ENCODE measurements at regions not wholly inside any gene's neighbourhood (a gene's known extent, or its start where the extent isn't known, plus 50 kb on each side); places are given as distances from the start of the nearest gene placed in this dataset.
A peak's percentile ranks its signal among the peaks of the same experiment; 100 is the strongest.

GRCh38 chrX:769796-770195 lies 139.2 kb downstream of the SHOX start:
- Histone ChIP-seq H2BK12ac (ENCODE audit: low read depth, low read length) (peak overlapping the region; percentile 50; the same call in 1 of the 2 replicates), H3K27me3 (replicated peaks in 1 of 4; ENCODE audit: control insufficient read depth in 3 of 4, extremely low read depth in 1 of 4, insufficient read depth in 3 of 4, low read length in 3 of 4) (no peaks in the 10 kb centered on the region), H2AFZ (ENCODE audit: low read length) (no peak overlapping the region), H3K4me2 (ENCODE audit: insufficient read depth in 1 of 2, low read depth in 2 of 2, low read length in 2 of 2) (peak overlapping the region; percentile 26 to 28; a peak in 3 of 4 replicates), H2AK5ac (ENCODE audit: low read depth, low read length) (no peak overlapping the region), H3K27ac (ENCODE audit: low read depth, low read length) (no peak overlapping the region), H3K14ac (ENCODE audit: insufficient read length) (no peak overlapping the region), H4K91ac (replicated peaks; ENCODE audit: insufficient read length, low read length) (no peak overlapping the region), H3K4me3 (ENCODE audit: extremely low read depth in 1 of 4, insufficient read depth in 2 of 4, low read depth in 3 of 4, low read length in 4 of 4) (no peak overlapping the region), H3K36me3 (ENCODE audit: control insufficient read depth in 2 of 4, insufficient read depth in 4 of 4, low read length in 3 of 4) (no peaks in the 10 kb centered on the region), H4K8ac (ENCODE audit: extremely low read depth, insufficient read depth, low read length) (no peak overlapping the region), H2BK15ac (ENCODE audit: low read length) (no peak overlapping the region), H3K23me2 (ENCODE audit: low read depth, low read length) (peaks cover 8% of the 10 kb centered on the region; the same call in 1 of the 2 replicates), H3K79me1 (ENCODE audit: low read depth, low read length) (no peaks in the 10 kb centered on the region), H3K4me1 (replicated peaks in 1 of 4; ENCODE audit: control insufficient read depth in 3 of 4, insufficient read depth in 4 of 4, low read length in 3 of 4) (peaks cover 3 to 10% (median 4%) of the 10 kb centered on the region in 4 experiments; a peak in 5 of 7 replicates), H4K5ac (ENCODE audit: insufficient read length, low read depth, low read length) (no peak overlapping the region), H3K23ac (ENCODE audit: insufficient read length) (no peak overlapping the region), H3K4ac (replicated peaks; ENCODE audit: insufficient read length, low read depth, low read length) (no peak overlapping the region), H2BK20ac (ENCODE audit: low read length) (no peak overlapping the region), H2BK5ac (ENCODE audit: low read depth, low read length) (no peak overlapping the region), H3K56ac (replicated peaks; ENCODE audit: insufficient read length, low read depth, low read length) (no peak overlapping the region), H4K20me1 (replicated peaks in 1 of 2; ENCODE audit: control insufficient read depth in 1 of 2, insufficient read depth in 2 of 2, low read length in 2 of 2) (peaks cover 0 to 2% of the 10 kb centered on the region in 2 experiments), H3K9me3 (ENCODE audit: insufficient read depth in 2 of 2, low read depth in 1 of 2, low read length in 1 of 2) (no peaks in the 10 kb centered on the region), H3K9ac (replicated peaks in 1 of 4; ENCODE audit: extremely low read depth in 1 of 4, low read depth in 3 of 4, low read length in 3 of 4) (no peak overlapping the region), H2BK120ac (replicated peaks; ENCODE audit: low read depth, low read length) (no peak overlapping the region), H3K18ac (ENCODE audit: extremely low read depth, low read length) (no peak overlapping the region), H3K79me2 (ENCODE audit: control insufficient read depth in 1 of 2, insufficient read depth in 2 of 2, low read length in 2 of 2) (no peaks in the 10 kb centered on the region)
- no peak for DNase-seq (ENCODE audit: low read depth in 1 of 2, low spot score in 2 of 2)
- CTCF ChIA-PET (ENCODE audit: partially characterized antibody) = no interaction called here
- WGBS, 2 experiments (ENCODE audit: extremely low coverage in 1 of 2, insufficient coverage in 1 of 2, insufficient read length in 1 of 2, insufficient replicate concordance in 2 of 2, low coverage in 1 of 2, low lambda C conversion rate in 2 of 2, missing lambda C conversion rate in 1 of 2) = 59% methylated on average over 3 of the region's 3 CpGs; no CpG with 5 or more reads in 1 of the 2 experiments
- TF ChIP-seq ASH2L (IDR thresholded peaks at IDR 0.05; ENCODE audit: low read length) = peak; percentile 44
- TF ChIP-seq TAF1 (IDR thresholded peaks at IDR 0.05; ENCODE audit: low read depth, low read length) = peak; percentile 39; the same call in 1 of the 2 replicates
- TF ChIP-seq YY1 (IDR thresholded peaks at IDR 0.05; ENCODE audit: low read depth, low read length) = 0 out of 2 replicates have a peak, but pooled peaks have one; percentile 54
- peak; percentile 21; the same call in 1 of the 2 replicates for TF ChIP-seq TBP (IDR thresholded peaks at IDR 0.05; ENCODE audit: low read depth, low read length)
- TF ChIP-seq TEAD4 (IDR thresholded peaks at IDR 0.05; ENCODE audit: low read depth, low read length) = 0 out of 2 replicates have a peak, but pooled peaks have one; percentile 3
- no peak for TF ChIP-seq BACH1 (IDR thresholded peaks at IDR 0.05; ENCODE audit: low read length)
- TF ChIP-seq TCF12 (IDR thresholded peaks at IDR 0.05; ENCODE audit: low read depth, low read length) = 0 out of 2 replicates have a peak, but pooled peaks have one; percentile 58
- TF ChIP-seq RAD21 (IDR thresholded peaks at IDR 0.05 in 1 of 2, conservative IDR thresholded peaks at IDR 0.05 in 1 of 2; ENCODE audit: low read depth in 2 of 2, low read length in 2 of 2) = peak in 1 of 2 experiments; percentile 6; a peak in 1 of 4 replicates
- 0 out of 4 replicates have a peak, but pooled peaks of 1 of the 2 experiments have one; percentile 49 for TF ChIP-seq SIN3A (conservative IDR thresholded peaks at IDR 0.05 in 1 of 2, IDR thresholded peaks at IDR 0.05 in 1 of 2; ENCODE audit: low read depth in 1 of 2, low read length in 2 of 2)
- TF ChIP-seq MAX (IDR thresholded peaks at IDR 0.05) = peak; percentile 67
- TF ChIP-seq CBX5 (IDR thresholded peaks at IDR 0.05; ENCODE audit: low read depth, low read length) = no peak
- FAIRE-seq = peak; percentile 87
- POLR2A ChIA-PET (ENCODE audit: partially characterized antibody) = no interaction called here

Measured in H1 (cell line).